ENCODE measurements at regions not wholly inside any gene's neighbourhood (a gene's known extent, or its start where the extent isn't known, plus 50 kb on each side); places are given as distances from the start of the nearest gene placed in this dataset.

GRCh38 chr14:84804468-84804867, 725.5 kb upstream of the FLRT2 start:
- TF ChIP-seq POLR2A (IDR thresholded peaks at IDR 0.05; ENCODE audit: low read length) (no peak), TFCP2L1 (CRISPR knock-in tag; IDR thresholded peaks at IDR 0.05) (no peak), CTCF (IDR thresholded peaks at IDR 0.05) (no peak), EP300 (IDR thresholded peaks at IDR 0.05) (no peak), ELK1 (IDR thresholded peaks at IDR 0.05; ENCODE audit: low read depth, low read length) (no peak), KDM5A (IDR thresholded peaks at IDR 0.05) (no peak), BHLHE40 (IDR thresholded peaks at IDR 0.05; ENCODE audit: low read depth, low read length) (no peak), KDM1A (IDR thresholded peaks at IDR 0.05; ENCODE audit: low read depth) (no peak), CEBPB (IDR thresholded peaks at IDR 0.05) (no peak), PBX3 (IDR thresholded peaks at IDR 0.05) (no peak), REST (IDR thresholded peaks at IDR 0.05) (no peak), JUNB (IDR thresholded peaks at IDR 0.05) (no peak), ZFP36 (IDR thresholded peaks at IDR 0.05; ENCODE audit: borderline replicate concordance, partially characterized antibody) (no peak), BCL3 (IDR thresholded peaks at IDR 0.05) (no peak)
